Astrocyte (in vitro differentiated cells and primary cell): ENCODE measurements at regions not wholly inside any gene's neighbourhood (a gene's known extent, or its start where the extent isn't known, plus 50 kb on each side); places are given as distances from the start of the nearest gene placed in this dataset.

Experiments used
- DNase-seq: peaks from one replicate; pipeline ENCODE4 v3.0.0-alpha.2; 2010; ENCODE audit warnings: low read depth
- FAIRE-seq: peaks from 2 replicates; lab custom pipeline; 2011; peaks lifted over from hg19 to GRCh38; lab: Jason Lieb, UNC
- H2AFZ ChIP-seq: 2 replicates; pipeline ENCODE4 v1.6.0; 2012; ENCODE audit warnings: low read depth, low read length, inconsistent platforms
- H3K27ac ChIP-seq: 2 replicates; pipeline ENCODE4 v1.5.1; 2011; ENCODE audit warnings: low read depth, low read length, inconsistent platforms
- H3K27me3 ChIP-seq: 2 replicates; pipeline ENCODE4 v1.6.0; 2011; ENCODE audit warnings: low read length, inconsistent platforms; ENCODE audit not compliant: insufficient read depth
- H3K36me3 ChIP-seq: 2 replicates; pipeline ENCODE4 v1.5.1; 2011; ENCODE audit warnings: low read length, inconsistent platforms; ENCODE audit not compliant: insufficient read depth
- H3K4me1 ChIP-seq: 2 replicates; pipeline ENCODE4 v1.5.1; 2011; ENCODE audit warnings: low read length, inconsistent platforms; ENCODE audit not compliant: insufficient read depth
- H3K4me2 ChIP-seq: 2 replicates; pipeline ENCODE4 v1.6.0; 2012; ENCODE audit warnings: low read length, inconsistent platforms
- H3K4me3 ChIP-seq: 2 replicates; pipeline ENCODE4 v1.5.1; 2011; ENCODE audit warnings: low read depth, mild to moderate bottlenecking, low read length, inconsistent platforms; ENCODE audit not compliant: insufficient read depth
- H3K79me2 ChIP-seq: 2 replicates; pipeline ENCODE4 v1.6.0; 2012; ENCODE audit warnings: mild to moderate bottlenecking, low read length, inconsistent platforms; ENCODE audit not compliant: insufficient read depth
- H3K9ac ChIP-seq: 2 replicates; pipeline ENCODE4 v1.6.0; 2012; ENCODE audit warnings: mild to moderate bottlenecking, low read length, inconsistent platforms
- H3K9me3 ChIP-seq: 2 replicates; pipeline ENCODE4 v1.5.1; 2012; ENCODE audit warnings: low read depth, mild to moderate bottlenecking, low read length, inconsistent platforms; ENCODE audit not compliant: insufficient read depth
- H4K20me1 ChIP-seq: 2 replicates; pipeline ENCODE4 v1.6.0; 2012; ENCODE audit warnings: low read length, inconsistent platforms; ENCODE audit not compliant: insufficient read depth
- H3K27ac Mint-ChIP-seq: one replicate; pipeline ENCODE4 v1.8.0; 2021; ENCODE audit warnings: mild to moderate bottlenecking, mixed read lengths; ENCODE audit not compliant: unreplicated experiment
- H3K27me3 Mint-ChIP-seq: one replicate; pipeline ENCODE4 v1.8.0; 2021; ENCODE audit warnings: low read depth, mixed read lengths; ENCODE audit not compliant: unreplicated experiment
- H3K36me3 Mint-ChIP-seq: one replicate; pipeline ENCODE4 v1.8.0; 2021; ENCODE audit warnings: low read depth, mixed read lengths; ENCODE audit not compliant: unreplicated experiment
- H3K4me1 Mint-ChIP-seq: one replicate; pipeline ENCODE4 v1.8.0; 2021; ENCODE audit warnings: low read depth, mixed read lengths; ENCODE audit not compliant: unreplicated experiment
- H3K4me3 Mint-ChIP-seq: one replicate; pipeline ENCODE4 v1.8.0; 2021; ENCODE audit warnings: mild to moderate bottlenecking, moderate library complexity, mixed read lengths; ENCODE audit not compliant: unreplicated experiment
- H3K9me3 Mint-ChIP-seq: one replicate; pipeline ENCODE4 v1.8.0; 2021; ENCODE audit warnings: mild to moderate bottlenecking, mixed read lengths; ENCODE audit not compliant: unreplicated experiment
- CTCF ChIP-seq: IDR thresholded peaks from 2 replicates; pipeline ENCODE4 v1.5.1; 2011; ENCODE audit warnings: low read depth, mild to moderate bottlenecking, inconsistent platforms, low read length, moderate library complexity; ENCODE audit not compliant: insufficient read depth
- EZH2 ChIP-seq: IDR thresholded peaks from 2 replicates; pipeline ENCODE4 v1.6.1; 2012; ENCODE audit warnings: mild to moderate bottlenecking, low read length, inconsistent platforms; ENCODE audit not compliant: insufficient read depth

GRCh38 chr6:90870561-90870960, 283.7 kb upstream of the MAP3K7 start:
- H2AFZ ChIP-seq, result no peak overlapping the region
- no peaks in the 10 kb centered on the region for H3K79me2 ChIP-seq
- FAIRE-seq, result no peak
- H4K20me1 ChIP-seq, result no peaks in the 10 kb centered on the region
- DNase-seq, result peak; percentile 52
- H3K27ac ChIP-seq, result no peak overlapping the region
- H3K9me3 ChIP-seq, result peaks cover 4% of the 10 kb centered on the region
- H3K4me3 Mint-ChIP-seq, result no peak overlapping the region
- no peaks in the 10 kb centered on the region for H3K36me3 ChIP-seq
- H3K9me3 Mint-ChIP-seq, result no peaks in the 10 kb centered on the region
- peak overlapping the region; percentile 91 for H3K27ac Mint-ChIP-seq
- H3K36me3 Mint-ChIP-seq, result no peaks in the 10 kb centered on the region
- H3K27me3 Mint-ChIP-seq, result no peaks in the 10 kb centered on the region
- H3K27me3 ChIP-seq, result no peaks in the 10 kb centered on the region
- H3K4me3 ChIP-seq, result no peak overlapping the region
- peaks cover 38% of the 10 kb centered on the region for H3K4me1 Mint-ChIP-seq
- no peak overlapping the region for H3K4me2 ChIP-seq
- TF ChIP-seq CTCF, result no peak
- no peak for TF ChIP-seq EZH2
- no peaks in the 10 kb centered on the region for H3K4me1 ChIP-seq
- H3K9ac ChIP-seq, result no peak overlapping the region

DNA sequence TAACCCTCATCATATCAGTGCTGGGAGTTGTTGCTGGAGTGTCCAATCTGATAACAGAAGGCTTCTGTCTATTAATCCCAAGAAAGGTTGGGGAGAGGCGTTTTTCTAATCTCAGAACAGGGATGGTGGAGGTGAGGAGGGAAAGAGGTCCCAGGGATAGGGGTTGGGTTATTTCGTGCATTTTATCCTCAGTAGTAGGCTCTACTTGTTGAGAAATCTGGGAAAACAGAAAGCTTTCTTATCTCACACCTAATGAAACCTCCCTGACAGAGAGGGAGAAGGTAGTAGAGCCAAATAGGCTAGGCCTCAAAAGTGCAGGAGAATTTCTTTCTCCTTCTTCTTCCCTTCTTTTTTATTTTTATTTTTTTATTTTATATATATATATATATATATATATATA, 281.8 kb upstream of the MAP3K7 start:
- no peaks in the 10 kb centered on the region for H4K20me1 ChIP-seq
- no peak overlapping the region for H3K9ac ChIP-seq
- peaks cover 4% of the 10 kb centered on the region for H3K9me3 ChIP-seq
- Mint-ChIP-seq H3K27me3 (no peaks in the 10 kb centered on the region), H3K9me3 (no peaks in the 10 kb centered on the region), H3K4me3 (no peak overlapping the region), H3K4me1 (peaks cover 38% of the 10 kb centered on the region), H3K36me3 (no peaks in the 10 kb centered on the region), H3K27ac (no peak overlapping the region)
- H3K79me2 ChIP-seq, result no peaks in the 10 kb centered on the region
- no peak overlapping the region for H3K4me3 ChIP-seq
- no peaks in the 10 kb centered on the region for H3K27me3 ChIP-seq
- no peaks in the 10 kb centered on the region for H3K4me1 ChIP-seq
- no peak overlapping the region for H3K4me2 ChIP-seq
- H2AFZ ChIP-seq, result no peak overlapping the region
- TF ChIP-seq CTCF (no peak), EZH2 (no peak)
- FAIRE-seq (no peak), DNase-seq (no peak)
- H3K36me3 ChIP-seq, result no peaks in the 10 kb centered on the region
- no peak overlapping the region for H3K27ac ChIP-seq

- no peak overlapping the region for H3K27ac Mint-ChIP-seq
- peaks cover 34% of the 10 kb centered on the region for H3K4me1 Mint-ChIP-seq
- Histone ChIP-seq H3K9ac (no peak overlapping the region), H3K27me3 (no peaks in the 10 kb centered on the region), H3K27ac (no peak overlapping the region), H3K36me3 (no peaks in the 10 kb centered on the region), H4K20me1 (no peaks in the 10 kb centered on the region), H3K4me1 (no peaks in the 10 kb centered on the region), H3K79me2 (no peaks in the 10 kb centered on the region), H3K9me3 (peaks cover 4% of the 10 kb centered on the region), H3K4me3 (no peak overlapping the region), H3K4me2 (no peak overlapping the region), H2AFZ (no peak overlapping the region)
- no peak for DNase-seq
- no peak for FAIRE-seq
- H3K27me3 Mint-ChIP-seq, result no peaks in the 10 kb centered on the region
- H3K9me3 Mint-ChIP-seq, result no peaks in the 10 kb centered on the region
- TF ChIP-seq CTCF (no peak), EZH2 (no peak)
- no peak overlapping the region for H3K4me3 Mint-ChIP-seq
- no peaks in the 10 kb centered on the region for H3K36me3 Mint-ChIP-seq
Observed at GRCh38 chr6:90868256-90868655, 281.4 kb upstream of the MAP3K7 start.
